Astrocyte (in vitro differentiated cells and primary cell): ENCODE measurements at regions not wholly inside any gene's neighbourhood (a gene's known extent, or its start where the extent isn't known, plus 50 kb on each side); places are given as distances from the start of the nearest gene placed in this dataset.

Experiments
- CTCF ChIP-seq: IDR thresholded peaks from 2 replicates; pipeline ENCODE4 v1.5.1; 2011; ENCODE audit warnings: low read depth, mild to moderate bottlenecking, inconsistent platforms, low read length, moderate library complexity; ENCODE audit not compliant: insufficient read depth
- EZH2 ChIP-seq: IDR thresholded peaks from 2 replicates; pipeline ENCODE4 v1.6.1; 2012; ENCODE audit warnings: mild to moderate bottlenecking, low read length, inconsistent platforms; ENCODE audit not compliant: insufficient read depth

- no peak for TF ChIP-seq CTCF
- TF ChIP-seq EZH2 = no peak
Measured at GRCh38 chr1:60503266-60503925, 429.8 kb upstream of the C1orf87 start.
